ENCODE measurements at regions not wholly inside any gene's neighbourhood (a gene's known extent, or its start where the extent isn't known, plus 50 kb on each side); places are given as distances from the start of the nearest gene placed in this dataset.
"Not testable (repeated sequence)": the region's sequence is repeated elsewhere in the genome, so short reads cannot be mapped to it uniquely, and the experiment has no call there.

DNA sequence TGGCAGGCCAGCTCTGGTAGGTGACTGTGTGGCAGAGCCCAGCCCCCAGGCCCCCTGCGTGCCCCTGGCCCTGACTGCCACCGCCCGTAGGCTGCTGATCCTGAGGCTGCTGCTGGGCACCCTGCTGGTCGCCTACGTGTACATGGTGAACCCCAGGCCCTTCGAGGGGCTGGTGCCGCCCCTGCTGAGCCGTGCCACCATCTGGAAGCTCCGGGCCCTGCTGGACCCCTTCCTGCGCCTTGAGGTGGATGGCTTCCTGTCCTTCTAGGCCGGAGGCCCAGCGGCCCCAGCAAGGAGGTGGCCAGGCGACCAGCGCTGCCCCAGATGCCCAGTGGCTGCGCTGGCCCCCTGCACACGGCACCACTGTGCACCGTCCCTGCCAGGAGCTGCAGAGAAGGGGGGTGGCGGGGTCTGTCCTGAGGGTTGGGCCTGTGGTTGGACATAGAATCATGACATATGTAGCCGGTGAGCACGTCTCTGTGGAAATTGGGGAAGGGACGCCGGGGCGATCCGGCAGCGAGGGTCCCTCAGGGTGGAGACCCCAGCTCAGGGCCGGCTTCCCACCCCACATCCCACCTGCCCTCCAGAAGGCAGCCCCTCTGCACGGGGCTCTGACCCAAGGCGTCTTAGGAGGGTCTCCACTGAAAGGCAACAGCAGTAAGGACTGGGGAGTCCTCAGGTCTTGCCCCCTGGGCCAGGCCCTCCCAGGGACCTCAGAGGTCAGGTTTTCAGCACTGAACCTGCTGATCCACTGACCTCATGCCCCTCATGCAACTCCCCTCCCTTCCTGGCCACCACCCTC lies 185.4 kb downstream of the IGLL1 start:
- DNase-seq = no peak

DNA sequence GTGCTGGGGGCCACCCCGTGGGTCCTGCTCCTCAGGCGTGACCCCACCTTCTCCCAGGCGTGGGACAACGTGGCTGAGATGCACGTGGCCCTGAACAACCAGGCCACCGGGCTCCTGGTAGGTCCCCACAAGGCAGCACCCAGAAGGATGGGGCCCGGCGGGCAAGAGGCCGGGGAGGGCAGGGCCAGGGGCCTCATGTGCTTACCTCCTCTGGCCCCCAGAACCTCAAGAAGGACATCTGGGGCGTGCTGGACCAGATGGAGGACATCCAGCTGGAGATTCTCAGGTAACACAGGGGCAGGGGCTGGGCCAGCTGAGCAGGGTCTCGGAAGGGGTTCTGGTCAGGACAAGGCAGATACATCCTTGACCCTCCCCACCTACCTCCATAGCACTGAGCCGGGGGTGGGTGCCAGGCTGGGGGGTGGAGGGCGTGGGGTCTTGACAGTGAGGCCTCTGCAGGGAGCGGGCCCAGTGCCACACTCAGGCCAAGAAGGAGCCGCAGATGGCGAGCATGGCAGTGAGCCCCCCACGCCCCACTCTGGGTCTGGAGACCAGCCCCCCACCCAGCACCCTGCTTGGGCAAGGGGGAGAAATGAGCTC lies 186.3 kb downstream of the IGLL1 start:
- DNase-seq = no peak

DNA sequence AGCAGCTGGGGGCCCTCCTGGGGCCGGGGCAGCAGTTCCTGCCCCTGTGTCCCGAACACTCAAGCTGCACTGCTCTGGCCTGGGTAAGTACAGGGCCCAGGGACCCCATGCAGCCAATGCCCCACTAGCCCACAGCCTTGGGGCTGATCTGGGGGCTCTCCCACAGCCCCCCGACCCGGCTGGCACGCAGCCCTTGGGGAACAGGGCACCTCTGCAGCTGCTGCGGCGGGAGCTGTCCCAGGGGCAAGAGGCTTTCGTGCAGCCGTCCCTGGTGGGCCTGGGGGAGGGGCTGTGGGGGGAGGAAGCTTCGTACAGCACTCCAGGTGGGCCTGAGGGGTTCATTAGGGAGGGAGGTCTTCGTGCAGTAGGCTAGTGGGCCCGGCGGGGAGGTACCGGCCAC lies 186.9 kb downstream of the IGLL1 start:
- DNase-seq = not testable (repeated sequence)

DNA sequence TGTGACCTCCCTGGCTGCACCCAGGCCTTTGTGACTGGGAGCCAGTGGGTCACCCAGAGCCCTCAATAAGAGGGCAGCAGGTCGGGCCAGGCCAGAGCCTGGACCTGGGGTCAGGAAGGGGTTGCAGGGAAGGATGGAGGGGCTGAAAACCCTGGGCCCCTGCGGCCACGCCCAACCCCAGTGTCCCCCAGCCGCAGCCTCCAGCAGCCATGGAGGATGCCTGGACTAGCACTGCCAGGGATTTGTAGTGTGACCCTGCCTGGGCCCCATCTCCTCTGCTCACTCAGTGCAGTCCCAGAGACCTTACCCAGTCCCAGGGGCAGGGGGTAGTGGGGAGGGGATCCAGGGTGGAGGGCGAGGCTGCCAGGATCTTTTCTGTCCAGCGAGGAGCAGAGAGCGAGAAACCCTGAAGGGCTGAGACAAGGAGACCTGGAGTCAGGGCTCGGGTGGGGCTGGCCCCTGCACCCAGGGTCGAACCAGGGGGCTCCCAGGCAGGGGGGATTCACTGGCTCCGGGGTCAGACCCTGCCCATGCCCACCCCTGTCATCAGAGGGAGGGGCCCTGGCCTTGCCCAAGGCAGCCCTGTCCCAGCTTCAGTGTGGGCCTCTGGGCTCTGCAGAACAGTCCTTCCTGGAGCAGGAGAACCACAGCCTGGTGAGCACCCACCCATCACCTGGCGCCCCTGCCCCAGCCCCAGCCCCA lies 187.5 kb downstream of the IGLL1 start:
- DNase-seq = no peak

DNA sequence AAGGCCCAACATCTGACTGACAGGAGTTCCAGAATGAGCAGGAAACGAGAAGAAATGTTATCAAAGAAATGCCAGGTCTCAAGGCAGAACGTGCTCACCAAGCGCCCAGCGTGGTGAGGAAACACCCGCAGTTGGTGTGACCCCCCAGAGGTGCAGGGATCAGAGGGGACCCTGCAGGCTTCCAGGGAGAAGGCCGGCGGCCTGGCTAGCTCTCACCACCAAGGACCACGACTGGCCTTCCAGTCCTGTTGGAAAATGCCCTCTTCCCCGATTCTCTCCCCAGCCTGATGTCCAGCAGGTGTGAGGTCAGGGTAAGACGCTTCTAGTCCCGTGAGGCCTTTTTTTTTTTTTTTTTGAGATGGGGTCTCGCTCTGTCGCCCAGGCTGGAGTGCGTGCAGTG lies 189.1 kb downstream of the IGLL1 start:
- no peak for DNase-seq

DNA sequence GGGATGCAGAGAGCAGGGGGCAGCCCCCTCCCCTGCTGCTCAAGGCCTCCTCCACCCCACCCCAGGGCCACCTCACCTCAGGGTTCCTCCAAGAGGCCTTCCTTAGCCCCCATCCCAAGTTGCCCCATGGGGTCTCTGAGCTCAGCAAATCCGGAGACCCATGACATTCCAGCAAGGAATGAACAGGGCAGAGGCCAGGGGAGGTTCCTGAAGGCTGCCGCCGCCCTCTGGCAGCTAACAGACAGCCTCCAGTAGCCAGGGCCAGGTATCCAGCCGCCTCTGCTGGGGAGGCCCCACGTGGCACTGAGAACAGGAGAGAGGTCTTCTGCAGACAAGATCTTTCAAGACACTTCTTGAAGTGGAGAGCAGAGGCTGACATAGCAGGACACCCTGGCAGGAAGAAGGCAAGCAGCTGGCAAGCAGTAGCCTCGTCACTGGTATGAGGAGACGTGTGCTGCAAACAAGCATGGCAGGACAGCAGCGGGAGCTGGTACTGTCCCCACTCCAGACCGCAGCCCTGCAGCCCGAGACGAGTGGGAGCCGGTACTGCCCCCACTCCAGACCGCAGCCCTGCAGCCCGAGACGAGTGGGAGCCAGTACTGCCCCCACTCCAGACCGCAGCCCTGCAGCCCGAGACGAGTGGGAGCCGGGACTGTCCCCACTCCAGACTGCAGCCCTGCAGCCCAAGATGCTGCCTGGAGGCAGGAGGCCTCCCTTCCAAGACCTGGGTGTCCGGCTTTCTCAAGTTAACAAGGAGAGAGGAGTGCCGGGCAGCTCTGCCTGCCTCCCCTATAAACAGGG lies 190.6 kb downstream of the IGLL1 start:
- DNase-seq = no peak

DNA sequence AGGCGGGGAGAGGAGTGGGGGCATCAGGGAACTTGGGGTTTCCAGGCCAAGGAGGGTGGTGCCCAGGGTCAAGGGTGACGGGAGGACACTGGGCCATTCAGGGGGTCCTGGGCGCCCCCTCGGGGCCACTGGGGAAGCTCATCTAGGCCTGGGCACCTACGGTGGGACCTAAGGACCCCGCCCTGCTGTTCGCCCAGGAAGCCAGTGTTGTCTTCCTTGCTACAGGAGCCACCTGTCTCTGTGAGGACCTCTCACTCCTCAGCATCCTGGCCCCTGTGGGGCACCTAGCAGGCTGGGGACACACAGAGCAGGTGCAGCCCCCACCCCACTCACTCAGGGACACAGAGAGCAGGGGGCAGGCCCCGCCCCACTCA lies 191.6 kb downstream of the IGLL1 start:
- no peak for DNase-seq

DNA sequence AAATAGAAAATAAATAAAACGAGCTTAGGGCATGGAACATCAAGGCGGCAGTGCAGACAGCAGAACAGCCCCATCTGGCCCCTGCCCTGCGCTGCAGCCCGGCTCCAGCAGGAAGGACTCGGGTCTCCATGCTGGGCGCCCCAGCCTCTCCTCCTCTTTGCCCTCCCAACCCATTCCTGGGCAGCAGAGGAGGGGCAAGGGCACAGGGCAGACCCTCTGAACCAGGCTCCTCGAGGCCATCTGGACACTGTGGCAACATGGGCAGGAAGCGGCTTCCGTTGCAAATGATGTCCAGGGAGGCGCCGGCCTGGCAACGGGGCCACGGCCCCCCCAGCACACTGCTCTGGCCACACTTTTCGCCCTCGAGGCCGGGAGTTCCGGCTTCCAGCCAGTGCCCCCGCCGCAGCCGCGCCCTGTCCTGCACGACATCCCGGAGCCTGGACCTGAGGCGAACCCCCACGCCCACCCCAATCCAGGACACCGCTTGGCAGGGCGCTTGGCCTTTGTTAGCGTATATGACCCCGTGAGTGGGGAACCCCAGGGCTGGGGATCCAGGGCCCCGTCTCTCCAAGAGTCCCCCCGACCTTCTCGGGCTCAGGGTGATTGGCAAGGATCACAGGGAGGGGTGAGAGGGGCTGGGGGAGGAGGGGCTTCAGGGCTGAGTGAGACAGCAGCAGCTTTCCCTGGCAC lies 192.1 kb downstream of the IGLL1 start:
- DNase-seq = no peak

DNA sequence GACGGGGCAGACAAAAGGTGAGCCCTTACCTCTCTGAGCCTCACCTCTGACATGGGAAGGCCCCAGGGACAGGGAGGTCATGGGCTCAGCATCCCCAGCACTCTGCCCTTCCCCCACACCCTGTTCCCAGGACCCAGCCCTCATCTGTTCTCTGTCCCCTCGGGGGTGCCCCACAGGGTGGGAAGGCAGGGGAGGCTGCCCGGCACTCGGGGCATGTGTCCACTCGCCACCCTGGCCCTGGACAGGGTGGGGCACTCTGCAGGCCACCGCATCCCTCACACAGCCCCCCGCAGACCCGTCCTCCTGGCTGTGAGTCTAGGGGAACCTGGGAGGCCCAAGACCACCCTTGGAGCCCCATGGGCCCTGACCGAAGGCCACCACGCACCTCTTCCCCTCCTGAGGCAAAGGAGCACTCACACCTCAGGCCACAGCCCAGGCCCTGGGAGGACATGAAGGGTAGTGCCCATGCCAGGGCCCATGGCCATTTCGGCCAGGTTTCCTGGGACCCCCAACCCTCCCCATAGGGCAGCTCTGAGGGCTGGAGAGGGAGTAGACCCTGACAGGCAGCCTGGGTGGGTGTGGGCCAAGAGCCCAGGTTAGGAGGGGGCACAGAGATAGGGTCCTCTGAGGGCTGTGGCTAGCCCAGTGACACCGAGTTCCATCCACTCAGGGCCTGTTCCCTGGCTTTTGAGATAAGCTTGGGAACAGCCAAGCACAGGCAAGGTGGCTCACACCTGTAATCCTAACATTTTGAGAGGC lies 193.1 kb downstream of the IGLL1 start:
- no peak for DNase-seq

DNA sequence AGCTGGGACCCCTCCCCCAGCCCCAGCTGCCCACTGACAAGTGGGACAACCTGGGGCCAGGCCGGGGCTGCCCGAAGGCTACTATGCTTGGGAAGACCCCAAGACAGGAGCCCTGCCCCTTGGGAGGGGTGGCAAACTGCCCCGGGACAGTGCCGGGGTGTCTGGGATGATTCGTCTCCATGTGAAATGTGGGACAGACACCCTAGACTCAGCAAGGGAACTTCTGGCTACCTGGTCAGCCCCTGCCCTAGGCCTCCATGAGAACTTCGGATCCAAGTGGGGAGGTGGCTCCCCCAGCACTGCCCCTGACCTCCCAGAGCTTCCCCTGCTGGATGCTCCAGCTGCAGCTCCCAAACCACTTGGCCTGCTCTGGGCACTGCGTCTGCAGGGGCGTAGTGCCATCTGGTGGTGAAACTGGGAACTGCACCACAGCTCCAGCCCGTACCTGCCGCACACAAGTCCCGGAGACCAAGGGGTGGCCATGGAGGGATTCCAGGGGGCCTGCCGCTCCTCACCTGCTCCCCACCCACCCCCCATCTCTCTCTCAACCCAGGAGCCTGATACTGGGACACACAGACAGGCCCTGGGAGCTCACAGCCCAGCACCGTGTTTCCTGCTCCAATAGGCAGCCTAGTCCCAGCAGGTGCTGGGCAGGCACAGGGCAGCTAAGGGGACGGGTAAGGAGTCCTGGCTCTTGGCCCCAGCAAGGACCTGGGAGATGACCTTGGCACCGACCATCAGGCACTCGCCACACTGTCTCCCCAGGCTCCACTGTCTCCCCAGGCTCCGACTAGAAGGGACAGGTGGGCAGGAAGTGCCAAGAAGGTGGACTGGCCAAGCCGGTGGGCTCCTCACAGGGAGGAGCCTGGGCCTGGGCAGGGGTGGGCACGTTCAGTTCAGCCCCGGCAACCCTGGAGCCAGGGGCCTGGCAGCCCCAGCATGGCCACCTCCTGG lies 194.1 kb downstream of the IGLL1 start:
- peak; percentile 33 for DNase-seq

DNA sequence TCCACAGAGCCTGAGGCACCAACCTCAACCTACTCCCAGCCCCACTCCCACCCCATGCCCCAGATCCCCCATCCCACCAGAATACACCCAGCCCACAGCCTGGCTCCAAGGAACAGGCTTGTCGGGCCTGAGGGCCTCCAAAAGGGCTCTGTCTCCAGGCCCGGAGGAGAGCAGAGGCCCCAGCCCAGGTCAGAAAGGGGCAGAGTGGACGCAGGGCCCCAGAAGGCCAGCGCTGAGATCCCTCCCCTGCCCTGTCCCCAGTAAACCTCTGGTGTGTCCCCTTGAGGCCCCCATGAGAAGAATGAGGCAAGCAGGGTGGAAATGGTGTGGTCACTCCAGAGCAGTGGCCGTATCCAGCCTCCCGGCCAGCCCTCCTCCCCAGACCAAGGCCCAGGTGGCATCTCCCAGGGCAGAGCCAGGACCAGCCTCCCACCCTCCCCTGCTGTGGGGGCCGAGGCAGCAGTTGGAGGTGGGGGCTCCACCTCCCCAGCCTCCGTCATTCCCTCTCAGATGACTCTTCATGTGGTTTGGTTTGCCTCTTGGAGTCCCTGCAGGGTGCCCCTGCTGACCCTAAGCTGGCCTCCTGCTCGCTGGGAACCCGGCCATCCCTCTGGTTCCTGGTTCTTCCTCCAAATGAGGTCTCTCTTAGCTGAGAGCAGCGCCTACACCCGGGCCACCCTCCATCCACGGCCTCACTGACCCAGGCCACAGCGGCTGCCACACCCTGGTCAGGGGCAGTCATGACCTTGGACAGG lies 195.0 kb downstream of the IGLL1 start:
- DNase-seq = no peak

DNA sequence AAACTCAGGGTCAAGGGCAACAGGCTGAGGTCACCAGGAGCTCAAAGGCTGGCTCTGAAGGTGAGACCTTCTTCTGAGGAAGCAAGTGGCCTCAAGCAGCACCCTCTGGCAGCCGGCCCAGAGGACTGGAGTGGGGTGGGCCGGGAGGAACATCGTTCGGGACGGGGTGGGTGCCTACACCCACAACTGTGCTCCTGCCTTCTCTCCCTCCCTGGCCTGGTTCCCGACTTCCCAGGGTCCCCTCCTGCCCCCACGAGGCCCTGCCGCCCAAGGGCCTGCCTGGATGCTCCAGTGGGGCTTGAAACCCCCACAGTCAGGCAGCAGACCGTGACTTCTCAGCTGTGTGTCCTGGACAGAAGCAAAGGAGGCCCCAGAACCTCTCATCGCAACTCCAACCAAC lies 195.7 kb downstream of the IGLL1 start:
- no peak for DNase-seq

DNA sequence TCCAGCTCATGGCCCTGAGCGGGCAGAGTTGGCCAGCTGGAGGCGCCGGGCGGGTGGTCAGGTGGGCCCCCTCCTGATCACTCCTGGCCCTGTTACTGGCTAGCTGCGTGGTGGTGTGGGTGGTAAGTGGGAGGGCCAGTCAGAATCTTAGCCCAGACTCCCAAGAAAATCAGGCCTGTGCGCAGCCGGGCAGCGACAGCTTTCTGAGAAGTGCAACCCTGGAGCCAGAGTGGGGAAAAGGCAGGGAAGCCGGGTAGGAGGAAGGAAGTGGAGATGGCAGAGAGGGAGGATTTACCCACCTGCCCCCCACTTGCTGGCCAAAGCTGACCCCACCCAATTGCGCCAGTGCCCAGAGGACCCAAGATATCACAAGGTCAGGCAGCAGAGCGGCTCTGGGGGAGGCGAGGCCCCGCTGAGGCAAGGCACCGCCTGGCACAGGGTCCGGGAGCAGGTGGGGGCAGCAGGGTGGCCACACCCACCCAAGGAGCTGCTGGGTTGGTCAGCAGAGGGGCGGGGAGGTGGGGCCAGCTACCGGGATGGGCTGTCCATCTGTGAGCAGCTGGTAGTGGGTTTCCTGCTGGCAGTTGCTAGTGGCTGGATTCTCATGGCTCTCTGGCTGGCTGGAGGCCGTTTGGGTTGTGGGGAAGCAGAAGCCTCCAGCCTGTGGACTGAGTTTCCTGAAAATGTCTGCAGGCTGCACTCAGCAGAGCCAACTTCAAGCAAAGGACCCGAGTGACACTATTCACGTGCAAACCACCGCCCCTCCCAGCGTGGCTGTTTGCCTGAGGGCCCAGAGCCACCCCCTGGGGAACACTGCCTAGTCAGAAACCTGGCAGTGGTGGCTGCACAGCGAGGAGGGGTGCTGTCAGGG lies 196.4 kb downstream of the IGLL1 start:
- DNase-seq = no peak

DNA sequence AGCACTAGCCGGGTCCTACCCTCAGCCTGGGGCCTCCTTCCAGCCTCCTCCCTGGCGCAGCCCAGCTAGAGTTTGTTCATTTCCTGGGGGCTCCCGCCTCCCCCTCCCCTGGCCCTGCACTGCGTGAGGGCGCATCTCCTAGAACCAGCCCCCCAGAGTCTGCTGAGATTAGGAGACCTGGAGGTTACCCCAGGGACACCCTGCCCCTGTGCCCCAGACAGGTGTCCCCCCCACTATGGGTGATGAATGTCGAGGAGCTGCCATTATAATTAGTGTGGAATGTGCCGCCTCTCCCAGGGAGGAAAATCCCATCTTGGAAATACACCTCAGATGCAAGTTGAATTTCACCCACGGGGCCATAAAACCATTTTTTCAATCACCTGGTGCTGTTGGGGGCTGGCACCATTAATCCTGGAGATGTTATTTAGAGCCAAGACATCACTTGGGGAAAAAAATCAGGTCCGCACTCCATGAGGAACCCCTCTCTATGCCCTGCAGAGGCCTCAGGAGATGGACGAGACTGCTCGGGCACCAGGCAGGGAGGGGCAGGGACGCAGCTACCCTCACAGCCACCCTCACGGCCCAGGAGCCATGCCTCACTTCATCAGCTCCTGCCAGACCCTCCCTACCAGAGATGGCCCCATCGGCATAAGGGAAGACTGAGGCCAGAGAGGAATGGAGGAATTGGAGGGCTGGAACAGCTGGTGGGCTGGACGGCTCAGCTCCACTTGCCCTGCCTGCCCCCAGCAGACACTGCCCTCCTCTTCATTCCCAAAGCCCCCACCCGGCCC lies 197.5 kb downstream of the IGLL1 start:
- no peak for DNase-seq

DNA sequence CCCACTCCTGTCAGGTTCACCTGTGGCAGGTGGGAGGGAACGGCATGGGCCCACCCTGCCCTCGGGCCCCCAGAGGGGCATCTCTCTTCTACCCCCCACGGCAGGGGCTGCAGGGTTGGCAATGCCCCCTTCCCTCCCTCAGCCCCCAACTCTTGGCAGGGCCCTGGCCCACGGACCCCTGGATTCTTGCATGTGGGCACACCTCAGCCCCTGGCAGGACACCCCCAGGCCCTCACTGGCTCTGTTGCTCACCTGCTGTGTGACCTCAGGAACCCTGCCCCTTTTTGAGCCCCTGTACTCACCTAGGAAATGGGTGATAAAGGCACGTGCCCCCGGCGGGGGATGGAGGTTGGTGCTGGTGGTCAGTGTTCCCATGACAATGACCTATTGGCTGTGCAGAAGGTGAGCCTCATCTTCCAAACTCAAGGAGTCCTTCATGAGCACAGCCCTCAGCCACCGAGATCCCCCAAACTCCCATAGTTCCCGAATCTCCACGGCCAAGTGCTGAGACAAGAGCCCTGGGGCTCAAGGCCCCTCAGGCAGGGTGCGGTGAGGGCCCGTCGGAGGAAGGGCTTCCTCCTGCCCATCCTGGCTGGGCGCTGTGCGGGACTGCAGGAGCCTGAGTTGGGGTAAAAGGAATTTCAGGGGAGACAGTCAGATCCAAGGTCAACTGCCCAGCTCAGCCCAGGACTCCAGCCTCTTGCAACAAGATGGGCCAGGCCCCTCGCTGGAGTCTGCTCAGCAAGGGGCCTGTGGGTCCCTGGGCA lies 198.2 kb downstream of the IGLL1 start:
- no peak for DNase-seq

DNA sequence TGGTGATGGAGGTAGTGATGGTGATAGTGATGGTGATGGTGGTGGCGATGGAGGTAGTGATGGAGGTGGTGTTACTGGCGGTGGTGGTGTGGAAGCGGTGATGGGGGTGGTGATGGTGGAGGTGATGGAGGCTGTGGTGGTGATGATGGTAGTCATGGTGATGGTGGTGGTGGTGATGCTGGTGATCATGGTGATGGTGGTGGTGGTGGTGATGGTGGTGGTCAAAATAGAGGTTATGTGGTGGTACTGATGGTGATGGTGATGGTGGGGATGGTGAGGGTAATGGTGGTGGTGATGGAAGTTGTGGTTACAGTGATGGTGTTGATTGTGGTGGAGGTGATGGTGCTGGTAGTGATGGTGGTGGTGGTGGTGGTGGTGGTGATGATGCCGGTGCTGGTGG lies 199.2 kb downstream of the IGLL1 start:
- DNase-seq = no peak

DNA sequence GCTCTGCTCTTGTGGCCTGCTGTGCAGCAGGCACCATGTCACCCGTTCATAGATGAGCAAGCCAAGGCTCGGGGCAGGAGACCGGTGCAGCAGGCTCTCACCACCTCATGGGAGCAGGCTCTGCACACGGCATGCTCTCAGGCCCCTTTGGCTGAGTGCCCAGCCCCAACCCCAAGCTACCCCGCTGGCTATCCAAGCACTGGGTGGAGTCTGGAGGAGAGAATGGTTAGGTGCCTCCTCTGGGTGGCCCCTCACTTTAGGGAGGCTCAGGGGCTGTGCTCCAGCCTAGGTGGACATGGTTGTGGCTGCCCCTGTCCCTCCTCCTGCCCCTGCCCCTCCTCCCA lies 199.9 kb downstream of the IGLL1 start:
- DNase-seq = no peak
